Non-pigmented ciliary epithelial cell (primary cell): ENCODE measurements at regions not wholly inside any gene's neighbourhood (a gene's known extent, or its start where the extent isn't known, plus 50 kb on each side); places are given as distances from the start of the nearest gene placed in this dataset.
"Not testable (repeated sequence)": the region's sequence is repeated elsewhere in the genome, so short reads cannot be mapped to it uniquely, and the experiment has no call there.

Experiments used
- DNase-seq: peaks from one replicate; pipeline ENCODE4 v3.0.0-alpha.2; 2010; ENCODE audit warnings: low read depth

DNA sequence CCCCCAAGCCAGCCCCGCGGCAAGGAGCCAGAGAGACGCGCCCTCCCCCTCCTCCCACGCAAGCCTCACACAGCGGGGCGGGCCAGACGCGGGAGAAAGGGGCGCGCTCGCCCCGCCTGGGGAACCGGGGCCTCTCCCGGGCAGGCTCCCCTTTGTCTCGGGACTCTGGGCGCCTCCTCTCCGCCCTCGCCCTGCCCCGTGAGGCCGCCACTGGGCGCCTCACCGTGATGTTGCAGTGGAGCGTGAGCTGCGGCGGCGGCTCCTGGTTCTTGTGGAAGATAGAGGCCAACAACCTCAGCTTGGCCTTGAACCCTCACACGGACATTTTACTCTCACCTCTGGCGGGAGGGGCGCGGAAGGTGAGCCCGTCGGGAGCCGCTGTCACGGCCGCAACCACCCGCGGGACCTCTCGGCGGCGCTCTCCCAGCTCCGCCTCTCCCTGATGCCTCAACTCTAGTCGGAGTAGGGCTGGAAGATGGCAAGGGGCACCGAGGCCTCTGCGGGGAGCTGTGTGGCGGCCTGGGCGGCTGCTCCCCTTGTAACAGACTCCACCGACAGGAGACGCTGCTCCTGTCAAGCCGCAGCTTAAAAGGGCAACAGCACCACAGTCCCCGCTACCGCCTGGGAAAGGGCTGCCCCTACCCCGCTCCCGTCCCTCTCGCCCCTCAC is 179.2 kb upstream of the ZSCAN2 start:
- DNase-seq: not testable (repeated sequence)

DNA sequence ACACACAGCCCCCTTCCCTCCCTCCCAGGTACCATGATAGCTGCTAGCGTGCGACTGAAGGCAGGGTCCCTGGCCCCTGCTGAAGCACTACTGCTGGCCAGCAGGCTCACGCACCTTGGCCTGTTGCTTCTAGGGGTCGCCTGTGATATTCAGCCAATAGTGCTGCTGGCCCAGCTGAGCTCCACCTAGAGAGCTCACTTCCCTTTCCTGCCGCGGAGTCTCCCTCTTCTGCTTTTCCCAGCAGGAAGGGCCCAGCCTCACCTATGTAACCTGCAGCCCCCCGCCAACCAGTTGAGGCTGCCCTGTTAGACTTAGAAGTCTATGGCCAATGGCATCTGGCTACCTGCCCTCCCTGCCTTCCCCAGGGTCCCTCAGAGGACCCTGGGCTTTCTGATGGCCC is 175.5 kb upstream of the ZSCAN2 start:
- not testable (repeated sequence) for DNase-seq

DNA sequence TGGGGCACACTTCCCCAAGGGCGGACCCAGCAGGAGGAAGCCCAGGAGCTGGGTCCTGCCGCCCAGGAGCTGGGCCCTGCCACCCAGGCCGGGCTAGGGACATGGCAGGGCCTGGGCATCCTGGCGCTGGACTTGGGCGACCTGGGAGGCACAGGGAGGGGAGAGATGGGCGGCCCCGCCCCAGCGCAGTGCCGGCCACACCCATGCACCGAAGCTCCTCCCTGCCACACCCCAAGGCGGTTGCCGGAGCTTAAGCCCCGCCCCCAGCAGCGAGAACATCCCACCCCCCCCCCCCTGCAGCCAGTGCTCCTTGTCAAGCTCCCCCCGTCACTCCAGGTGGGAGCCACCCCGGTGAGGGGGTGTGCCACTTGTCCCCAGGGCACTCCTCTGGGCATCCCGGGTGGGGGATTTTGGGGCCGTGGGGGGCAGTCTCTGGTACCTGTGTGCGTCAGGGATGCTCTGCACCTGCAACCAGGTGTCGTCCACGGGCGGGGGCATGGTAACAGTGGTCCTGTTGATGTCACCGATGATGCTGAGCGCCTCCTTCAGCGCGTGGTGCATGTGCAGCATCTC is 127.4 kb upstream of the ZSCAN2 start:
- DNase-seq: not testable (repeated sequence)

DNA sequence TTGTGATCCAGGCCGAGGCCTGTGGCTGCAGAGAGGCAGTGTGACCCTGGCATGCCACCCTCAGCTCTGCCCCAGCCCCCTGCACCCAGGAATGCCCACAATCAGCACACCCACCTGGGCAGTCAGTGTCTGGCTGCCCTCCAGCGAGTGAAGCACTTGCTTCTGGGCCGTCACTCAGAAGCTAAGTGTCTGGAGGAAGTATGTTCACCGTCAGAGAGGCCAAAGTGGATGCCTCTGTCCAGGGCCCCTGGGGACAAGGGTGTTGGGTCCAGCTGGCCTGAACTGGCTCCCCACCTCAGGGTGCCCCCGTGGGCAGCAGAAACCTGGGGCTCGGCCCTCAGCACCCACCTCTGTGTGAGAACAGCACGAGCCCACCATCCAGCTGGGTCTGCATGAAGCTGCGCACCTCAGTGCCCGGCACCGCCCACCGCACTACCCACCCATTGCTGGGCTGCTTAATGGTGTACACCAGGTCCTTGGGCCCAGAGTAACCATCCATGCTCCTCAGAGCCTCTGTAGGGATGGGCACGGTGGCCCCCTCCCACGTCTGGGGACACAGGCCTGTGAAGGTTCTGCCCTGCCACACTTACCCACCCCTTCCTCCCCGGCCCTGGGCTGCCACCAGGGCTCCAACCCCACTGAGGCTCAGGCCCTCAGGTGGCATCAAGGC is 124.3 kb upstream of the ZSCAN2 start:
- not testable (repeated sequence) for DNase-seq

DNA sequence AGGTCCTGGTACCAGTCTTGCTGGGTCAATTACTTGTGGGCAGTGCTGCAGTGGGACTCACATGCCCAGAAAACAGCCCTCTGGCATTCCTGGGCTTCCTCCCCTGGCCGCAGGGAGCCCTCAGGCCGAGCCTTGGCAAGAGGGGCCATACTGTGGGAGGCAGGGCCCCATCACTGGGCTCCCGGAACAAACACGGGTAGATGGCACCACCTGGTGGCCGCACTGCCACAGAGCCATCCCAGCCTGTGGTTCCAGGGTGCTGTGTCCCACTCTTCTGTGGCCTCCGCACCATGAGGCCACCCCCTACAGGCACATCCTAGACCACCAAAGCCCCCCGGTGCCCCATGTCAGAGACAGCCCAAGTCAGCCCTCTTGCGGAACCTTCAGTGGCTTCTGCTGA is 123.3 kb upstream of the ZSCAN2 start:
- DNase-seq: not testable (repeated sequence)

DNA sequence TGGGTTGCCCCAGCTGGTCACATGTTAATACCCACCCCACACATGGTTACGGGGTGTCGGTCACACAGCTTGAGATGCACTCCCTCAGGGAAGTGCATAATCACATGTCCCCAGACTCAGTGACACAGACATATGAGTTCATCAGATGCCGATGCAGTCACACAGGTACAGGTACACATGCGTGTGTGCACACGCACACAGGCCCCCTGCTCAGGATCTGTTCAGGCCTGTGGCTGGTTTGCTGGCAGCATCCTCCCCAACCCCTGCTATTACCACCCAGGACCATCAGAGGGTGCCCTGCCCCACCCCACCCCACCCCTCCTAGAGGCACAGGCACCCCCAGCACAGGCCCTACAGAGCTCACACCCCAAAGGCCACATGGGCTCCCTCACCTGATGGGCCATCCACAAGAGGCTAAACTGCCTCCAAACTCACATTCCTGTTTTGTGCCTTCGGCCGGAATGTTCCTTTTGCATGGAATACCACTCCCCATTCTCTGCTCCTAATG is 120.6 kb upstream of the ZSCAN2 start:
- DNase-seq: not testable (repeated sequence)

DNA sequence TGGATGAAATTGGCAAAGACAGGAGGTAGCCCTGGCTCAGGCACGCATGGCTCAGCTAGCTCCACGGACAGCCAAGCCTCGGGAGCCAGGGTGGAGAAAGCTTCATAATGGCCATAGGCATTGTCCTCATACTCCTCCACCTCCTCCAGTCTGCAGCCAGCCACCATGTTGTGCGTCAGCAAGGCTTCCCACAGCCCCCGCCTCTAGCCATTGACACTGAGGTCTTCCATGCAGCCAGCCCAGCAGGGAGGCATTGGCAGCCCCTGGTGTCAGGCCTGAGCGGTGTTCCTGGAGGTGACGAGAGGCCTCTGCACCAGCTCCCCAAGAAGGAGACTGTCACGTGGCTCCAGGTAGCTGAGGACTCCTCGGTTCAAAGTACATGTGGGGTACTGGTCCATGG is 117.0 kb upstream of the ZSCAN2 start:
- DNase-seq: not testable (repeated sequence)

DNA sequence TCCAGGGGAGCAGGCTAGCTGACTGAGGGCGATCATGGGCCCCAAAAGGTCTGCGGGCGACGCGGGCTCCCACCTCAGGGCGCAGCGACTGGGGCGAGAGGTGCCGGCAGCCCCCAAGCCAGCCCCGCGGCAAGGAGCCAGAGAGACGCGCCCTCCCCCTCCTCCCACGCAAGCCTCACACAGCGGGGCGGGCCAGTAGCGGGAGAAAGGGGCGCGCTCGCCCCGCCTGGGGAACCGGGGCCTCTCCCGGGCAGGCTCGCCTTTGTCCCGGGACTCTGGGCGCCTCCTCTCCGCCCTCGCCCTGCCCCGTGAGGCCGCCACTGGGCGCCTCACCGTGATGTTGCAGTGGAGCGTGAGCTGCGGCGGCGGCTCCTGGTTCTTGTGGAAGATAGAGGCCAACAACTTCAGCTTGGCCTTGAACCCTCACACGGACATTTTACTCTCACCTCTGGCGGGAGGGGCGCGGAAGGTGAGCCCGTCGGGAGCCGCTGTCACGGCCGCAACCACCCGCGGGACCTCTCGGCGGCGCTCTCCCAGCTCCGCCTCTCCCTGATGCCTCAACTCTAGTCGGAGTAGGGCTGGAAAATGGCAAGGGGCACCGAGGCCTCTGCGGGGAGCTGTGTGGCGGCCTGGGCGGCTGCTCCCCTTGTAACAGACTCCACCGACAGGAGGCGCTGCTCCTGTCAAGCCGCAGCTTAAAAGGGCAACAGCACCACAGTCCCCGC is 100.5 kb upstream of the ZSCAN2 start:
- not testable (repeated sequence) for DNase-seq

DNA sequence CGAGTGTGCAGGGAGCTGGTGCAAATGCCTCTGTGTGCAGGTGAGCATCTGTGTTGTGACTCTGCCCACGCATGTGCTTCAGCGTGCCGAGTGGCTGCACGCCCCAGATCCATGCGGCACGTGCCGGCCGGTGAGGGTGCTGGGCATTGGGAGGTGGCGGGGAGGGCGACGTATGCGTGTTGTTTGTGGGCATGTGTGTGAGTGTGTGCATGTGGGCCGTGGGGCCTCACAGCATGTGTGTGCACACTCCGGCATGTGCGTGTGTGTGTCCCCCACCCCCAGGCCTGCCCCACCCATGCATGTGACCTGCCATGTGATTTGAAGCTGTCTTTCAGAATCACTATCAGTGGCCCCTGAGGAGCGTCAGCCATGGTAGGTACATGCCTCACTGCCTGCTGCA is 97.7 kb upstream of the ZSCAN2 start:
- DNase-seq: not testable (repeated sequence)

DNA sequence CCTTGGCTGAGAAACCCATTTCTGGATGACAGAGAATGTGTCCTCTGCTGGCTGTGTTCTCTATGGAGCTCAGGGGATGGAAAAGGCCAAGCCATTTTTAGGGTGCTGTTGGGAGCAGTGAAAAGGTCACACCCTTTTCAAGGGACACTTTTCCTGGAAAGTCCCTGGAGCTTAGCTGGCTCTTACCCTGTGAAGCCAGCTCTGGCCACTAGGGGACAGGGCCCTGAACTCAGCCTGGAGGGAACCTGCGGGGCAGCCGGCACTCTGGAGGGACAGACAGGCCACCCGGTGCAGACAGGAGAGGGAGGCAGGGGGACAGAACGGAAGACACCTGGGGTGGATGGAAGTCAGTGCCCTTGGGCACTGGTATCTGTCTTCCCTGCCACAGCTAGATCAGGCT is 95.3 kb upstream of the ZSCAN2 start:
- DNase-seq: not testable (repeated sequence)

DNA sequence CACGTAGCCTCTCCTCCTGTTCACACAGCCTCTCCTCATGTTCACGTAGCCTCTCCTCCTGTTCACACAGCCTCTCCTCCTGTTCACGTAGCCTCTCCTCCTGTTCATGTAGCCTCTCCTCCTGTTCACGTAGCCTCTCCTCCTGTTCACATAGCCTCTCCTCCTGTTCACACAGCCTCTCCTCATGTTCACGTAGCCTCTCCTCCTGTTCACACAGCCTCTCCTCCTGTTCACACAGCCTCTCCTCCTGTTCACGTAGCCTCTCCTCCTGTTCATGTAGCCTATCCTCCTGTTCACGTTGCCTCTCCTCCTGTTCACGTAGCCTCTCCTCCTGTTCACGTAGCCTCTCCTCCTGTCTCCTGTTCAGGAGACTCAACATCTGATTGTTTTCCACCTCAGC is 88.5 kb upstream of the ZSCAN2 start:
- not testable (repeated sequence) for DNase-seq

DNA sequence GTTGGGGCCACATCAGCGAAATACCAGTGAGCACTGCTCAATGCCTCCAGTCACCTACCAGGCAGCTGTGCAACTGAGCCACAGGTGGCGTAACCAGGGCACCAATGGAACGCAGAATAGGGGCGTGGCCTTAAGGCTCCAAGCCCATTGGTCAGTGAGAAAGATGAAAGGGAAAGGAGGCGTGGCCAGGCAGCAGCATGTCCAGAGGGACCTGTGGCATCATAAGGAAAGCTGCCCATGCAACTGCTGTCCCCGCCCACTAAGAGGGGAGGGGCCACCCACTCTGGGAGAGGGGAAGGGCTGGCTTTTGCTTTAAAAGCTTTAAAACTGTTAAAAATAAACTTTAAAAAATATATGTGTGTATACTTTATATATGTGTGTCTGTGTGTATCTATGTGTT is 84.0 kb upstream of the ZSCAN2 start:
- DNase-seq: not testable (repeated sequence)

DNA sequence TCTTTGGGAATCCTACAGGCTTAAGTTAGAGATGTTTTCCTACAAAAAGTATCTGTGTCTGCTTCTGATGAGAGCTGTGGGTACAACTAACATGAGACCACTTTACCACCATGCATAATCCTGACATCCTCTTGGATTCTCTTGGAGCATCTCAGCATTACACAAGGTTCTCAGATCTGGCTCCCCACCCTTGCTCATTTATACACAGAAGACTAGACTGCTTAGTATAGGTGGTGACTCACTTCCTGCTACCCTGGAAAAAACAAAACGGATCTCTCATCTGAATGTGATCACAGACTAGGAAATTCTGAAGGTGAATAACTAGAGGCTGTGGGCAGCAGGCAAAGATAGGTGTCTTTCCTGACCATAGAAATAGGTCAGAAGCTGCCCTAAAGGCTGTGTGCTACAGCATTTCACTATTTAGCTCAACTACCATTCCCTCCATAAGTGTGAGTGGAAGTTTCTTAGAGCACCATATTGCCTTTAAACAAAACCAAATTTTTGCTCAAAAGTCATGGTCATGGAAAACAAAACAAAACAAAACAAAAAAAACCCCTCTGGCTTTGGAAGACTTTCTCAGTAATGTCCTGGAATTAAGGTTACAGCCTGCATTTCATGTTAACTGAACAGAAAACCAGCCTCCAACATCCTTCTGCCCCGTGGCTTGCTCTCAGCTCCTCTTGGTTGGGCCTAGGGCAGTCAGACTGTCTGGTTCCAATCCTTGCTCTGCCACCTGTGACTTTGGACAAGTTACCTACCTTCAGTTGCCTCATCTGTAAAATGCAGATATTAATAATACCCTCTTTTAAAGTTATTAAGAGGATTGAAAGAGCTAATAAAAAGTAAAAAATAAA is 75.1 kb upstream of the ZSCAN2 start:
- not testable (repeated sequence) for DNase-seq

DNA sequence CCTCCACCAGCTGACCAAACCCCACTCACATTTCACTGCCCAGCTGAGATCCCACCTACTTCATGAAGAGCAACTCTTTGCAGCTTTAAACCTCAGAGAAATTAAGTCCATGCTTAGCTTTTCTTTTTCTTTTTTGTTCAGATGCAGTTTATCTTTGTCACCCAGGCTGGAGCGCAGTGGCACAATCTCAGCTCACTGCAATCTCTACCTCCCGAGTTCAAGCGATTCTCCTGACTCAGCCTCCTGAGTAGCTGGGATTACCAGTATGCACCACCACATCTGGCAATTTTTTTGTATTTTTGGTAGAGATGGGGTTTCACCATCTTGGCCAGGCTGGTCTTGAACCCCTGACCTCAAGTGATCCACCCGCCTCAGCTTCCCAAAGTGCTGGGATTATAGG is 70.1 kb upstream of the ZSCAN2 start:
- DNase-seq: not testable (repeated sequence)

DNA sequence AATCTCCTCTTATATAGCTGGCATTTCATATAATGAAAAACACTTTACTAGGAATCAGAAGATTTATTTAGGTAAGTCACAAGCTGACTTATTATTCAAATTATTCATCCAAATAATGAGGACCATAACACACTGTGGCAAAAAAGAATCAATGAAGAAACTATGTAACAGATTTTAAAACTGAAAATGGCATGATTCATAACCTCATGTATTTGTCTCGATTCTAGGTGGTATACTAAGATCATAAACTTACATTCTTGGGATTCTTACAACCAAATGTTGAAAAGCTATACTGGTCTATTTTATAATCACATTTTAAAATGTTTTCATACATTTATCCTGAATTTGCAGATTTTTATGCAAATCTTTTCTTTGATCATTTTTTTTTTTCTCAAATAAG is 69.6 kb upstream of the ZSCAN2 start:
- DNase-seq: not testable (repeated sequence)

DNA sequence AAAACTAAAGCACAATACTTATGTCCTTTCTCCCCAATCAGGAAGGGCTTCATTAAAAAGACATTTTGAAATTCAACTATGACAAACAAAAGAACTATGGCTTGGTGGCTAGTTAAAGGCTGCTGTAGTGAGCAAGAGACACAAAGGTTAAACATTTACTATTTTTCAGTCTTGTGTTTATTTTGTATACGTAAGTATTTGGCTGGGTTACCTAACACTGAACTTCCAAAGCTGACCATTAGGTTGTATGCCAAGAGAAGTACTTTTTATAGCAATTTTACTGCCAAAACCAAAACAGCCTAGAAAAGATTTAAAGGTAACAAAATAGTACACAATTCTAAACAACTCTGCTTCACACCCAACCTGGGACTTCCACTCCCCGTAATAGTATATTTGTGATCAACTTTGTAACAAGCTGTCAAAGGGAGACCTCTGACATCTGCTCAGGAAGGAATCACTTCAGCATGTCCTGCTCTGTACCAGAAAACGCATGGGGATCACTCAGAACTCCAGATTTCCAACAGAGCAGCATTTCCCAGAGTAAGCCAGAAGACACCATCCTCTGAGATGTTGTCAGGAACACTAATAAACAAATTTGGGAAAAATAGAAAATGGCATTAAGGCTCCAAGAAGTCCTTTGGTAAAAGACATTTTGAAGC is 69.0 kb upstream of the ZSCAN2 start:
- peak; percentile 15 for DNase-seq

DNA sequence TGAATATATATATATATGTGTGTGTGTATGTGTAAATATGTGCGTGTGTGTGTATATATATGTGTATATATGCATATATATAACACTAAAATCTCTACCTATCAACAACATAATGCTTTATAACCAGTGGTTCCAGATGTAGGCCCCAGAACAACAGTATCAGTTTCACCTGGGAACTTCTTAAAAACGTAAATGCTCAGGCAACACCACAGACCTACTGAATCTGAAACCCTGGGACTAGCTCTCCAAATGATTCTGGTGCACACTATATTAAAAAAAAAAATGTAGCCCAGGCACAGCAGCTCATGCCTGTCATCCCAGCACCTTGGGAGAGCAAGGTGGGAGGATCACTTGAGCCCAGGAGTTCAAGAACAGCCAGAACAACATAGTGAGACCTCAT is 67.1 kb upstream of the ZSCAN2 start:
- DNase-seq: not testable (repeated sequence)

DNA sequence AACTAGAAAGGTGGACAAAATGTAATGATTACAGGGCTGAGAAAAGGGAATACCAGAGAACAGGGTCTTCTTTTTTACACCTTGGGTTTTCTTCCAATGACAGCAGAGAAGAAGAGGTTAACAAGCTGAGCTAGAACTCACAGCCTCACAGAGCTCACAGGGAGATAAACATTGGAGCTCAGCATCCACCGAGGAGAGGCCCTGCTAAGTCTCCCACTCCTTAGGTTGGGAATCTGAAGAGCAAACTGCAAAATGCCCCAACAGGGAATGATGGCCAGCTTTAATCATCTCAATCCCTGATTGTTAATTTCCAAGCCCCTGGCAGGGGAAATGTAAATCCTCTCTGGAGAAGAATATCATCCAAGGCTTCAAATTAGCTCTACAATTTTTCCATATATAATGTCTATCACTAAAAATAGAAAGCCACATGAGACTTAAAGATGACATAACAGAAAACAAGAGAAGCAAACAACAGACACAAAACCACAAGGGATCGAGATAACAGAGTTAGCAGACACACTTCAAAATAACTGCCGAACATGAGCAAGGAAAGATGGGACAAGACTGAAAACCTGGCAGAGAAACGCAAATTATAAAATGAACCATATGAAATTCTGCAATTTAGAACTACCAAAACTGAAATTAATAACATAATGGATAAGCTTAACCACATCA is 66.1 kb upstream of the ZSCAN2 start:
- DNase-seq: not testable (repeated sequence)

DNA sequence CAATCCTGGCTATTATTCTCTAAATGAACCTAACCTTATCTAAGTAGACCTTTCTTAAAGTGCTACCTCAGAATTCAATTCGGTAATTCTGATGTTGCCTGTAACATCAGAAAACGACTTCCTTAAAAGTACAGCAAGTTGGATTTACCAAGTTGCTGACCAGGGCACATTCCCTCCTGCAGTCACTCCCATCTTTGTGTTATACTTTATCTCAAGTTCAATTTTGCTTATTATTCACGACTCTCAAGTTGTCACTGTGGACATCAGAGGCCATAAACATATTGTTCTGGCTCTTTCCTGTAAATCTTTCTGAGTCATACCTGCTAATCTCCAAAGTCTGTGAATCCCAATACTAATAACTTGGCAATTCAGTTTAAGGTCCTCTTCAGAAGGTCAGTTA is 64.6 kb upstream of the ZSCAN2 start:
- DNase-seq: not testable (repeated sequence)

DNA sequence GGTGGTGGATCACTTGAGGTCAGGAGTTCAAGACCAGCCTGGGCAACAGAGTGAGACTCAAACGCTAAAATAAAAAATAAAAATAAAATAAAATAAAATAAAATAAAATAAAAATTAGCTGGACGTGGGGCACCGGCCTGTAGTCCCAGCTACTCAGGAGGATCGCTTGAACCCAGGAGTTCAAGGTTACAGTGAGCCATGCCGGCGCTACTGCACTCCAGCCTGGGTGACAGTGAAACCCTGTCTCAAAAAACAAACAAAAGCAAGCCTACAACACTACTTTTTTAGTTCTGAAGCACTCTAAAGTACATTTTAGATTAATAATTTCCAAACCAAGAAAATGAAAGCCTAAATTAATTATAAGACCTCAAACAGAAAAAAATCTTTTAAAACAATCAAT is 56.2 kb upstream of the ZSCAN2 start:
- not testable (repeated sequence) for DNase-seq
